ENCODE measurements at regions not wholly inside any gene's neighbourhood (a gene's known extent, or its start where the extent isn't known, plus 50 kb on each side); places are given as distances from the start of the nearest gene placed in this dataset.

- DNase-seq = no peak
Observed at GRCh38 chr17:34156741-34157589, 98.1 kb upstream of the CCL2 start.

DNA sequence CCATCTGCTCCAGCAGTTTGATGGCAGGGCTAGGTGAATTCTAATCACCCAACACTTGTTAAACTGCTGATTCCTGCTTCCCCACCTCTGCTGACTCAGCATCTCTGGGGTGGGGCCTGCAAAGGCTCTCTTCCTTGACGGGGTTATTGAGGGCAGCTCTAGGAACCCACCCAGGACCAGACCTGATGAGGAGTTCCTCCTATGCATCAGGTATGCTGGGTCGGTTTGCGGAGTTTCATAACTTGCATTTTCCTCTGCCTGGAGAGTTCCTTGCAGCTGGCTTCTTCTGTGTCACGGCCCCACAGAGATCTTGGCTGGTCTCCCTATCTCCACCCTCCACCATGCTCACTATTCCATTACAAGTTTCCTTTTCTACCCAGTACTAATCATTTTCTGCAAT lies 93.4 kb upstream of the CCL2 start:
- no peak for DNase-seq

- no peak for DNase-seq
Observed at GRCh38 chr17:34163123-34163522, 92.0 kb upstream of the CCL2 start.

DNA sequence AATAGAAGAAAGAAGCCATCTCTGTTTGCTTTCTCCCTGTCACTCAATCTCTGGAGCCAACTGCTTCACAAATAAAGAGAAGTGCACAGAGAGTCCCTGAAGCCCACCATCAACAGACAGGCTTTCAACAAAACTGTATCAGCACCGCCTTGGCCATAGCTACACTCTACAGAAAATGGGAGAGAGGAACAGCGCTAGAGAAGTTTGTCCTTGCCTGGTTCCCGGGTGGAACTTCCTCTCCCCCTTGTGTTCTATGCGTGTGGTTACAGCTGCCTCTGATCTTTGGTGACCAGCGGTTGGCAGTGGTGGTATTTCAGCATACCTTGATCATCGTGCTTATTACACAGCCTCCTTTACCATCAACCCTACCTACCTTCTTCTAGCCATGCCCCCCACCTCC lies 91.4 kb upstream of the CCL2 start:
- DNase-seq = no peak

DNA sequence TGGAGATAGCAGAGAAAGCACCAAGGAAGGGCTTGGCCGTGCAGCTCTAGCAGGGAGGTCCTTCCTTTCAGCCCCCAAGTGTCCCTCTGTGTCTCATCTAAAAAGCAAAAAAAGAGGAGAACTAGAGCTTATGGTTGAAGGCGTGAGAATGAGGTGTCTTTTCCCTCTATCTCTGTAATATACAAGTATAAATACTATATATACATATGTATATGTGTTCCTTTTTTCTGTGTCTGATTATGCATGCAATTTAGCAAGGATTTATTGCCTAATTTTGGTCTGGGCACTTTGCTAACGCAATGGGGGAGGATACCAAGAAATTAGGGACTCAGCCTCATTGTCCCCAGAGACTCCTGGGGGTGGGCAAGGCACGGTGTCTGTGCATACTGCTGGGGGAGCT lies 90.2 kb upstream of the CCL2 start:
- DNase-seq = no peak

DNA sequence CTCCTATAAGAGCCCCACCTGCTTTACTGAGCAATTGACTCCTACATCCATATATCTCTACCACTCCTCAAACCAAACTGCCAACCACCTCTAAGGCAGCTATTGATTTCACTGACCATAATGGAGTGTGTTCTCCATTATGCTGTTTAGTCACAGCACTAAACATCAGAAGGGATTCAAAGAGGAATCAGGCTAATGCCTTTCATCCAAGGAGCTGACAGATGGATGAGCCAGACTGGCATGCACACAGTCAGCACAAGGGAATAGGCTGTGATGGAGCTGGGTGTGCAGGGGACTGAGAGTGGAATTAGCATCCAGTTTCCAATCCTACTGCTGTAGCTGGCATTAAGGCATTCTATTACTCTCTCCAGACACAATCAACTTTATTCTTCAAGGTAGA lies 88.7 kb upstream of the CCL2 start:
- DNase-seq = no peak

DNA sequence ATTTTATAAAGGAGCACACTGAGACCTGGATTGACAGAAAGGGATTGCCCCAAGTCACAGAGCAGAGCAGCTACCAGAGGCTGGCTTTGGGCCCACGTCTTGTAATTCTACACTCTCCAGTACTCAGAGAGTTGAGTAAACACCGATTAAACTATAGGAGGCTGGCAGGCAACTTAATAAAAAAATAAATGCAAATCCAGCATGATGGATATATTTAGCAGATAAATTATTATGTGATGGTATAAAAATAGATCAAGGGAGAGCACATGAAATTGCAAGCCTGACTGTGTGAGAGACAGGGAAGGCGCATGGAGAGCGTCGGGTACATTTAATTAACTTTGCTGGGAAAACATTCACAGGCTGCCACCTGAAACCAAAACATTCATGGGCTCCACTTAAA lies 87.7 kb upstream of the CCL2 start:
- DNase-seq = no peak

DNA sequence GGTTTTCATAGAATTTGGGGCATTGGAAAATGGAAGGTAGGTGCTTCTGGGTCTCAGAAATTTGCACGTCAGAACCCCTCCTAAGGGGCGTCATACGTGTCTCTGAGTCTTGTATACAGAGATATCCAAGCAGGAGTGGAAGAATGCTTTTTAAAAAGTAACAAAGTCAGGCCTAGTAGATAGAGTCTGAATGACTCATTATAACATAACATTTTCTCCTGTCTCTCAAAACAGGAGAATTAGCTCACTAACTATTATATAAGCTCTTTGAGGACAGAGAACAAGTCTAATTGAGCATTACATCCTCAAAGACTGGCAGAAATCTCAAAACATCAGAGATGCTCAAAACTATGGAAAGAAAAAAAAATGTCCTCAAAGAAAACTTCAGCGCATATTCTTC lies 86.1 kb upstream of the CCL2 start:
- no peak for DNase-seq

DNA sequence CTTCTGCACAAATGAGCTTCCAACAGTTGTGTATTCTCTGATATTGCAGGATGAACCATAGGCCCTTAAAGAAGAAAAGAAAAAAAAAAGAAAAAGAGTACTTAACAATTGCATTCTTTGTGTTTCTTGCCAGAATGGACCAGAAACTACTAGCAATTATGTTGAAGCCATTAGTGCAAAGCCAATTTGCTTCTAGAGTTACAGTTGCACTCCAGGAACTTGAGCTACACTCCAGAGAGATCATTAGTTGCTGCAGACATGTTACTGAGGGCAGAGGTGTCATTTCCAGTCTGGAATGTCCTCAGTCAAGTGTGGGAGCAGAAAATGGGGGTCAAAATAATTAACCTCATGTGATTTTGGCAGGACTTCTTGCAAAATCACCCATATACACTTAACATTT lies 85.6 kb upstream of the CCL2 start:
- no peak for DNase-seq

DNA sequence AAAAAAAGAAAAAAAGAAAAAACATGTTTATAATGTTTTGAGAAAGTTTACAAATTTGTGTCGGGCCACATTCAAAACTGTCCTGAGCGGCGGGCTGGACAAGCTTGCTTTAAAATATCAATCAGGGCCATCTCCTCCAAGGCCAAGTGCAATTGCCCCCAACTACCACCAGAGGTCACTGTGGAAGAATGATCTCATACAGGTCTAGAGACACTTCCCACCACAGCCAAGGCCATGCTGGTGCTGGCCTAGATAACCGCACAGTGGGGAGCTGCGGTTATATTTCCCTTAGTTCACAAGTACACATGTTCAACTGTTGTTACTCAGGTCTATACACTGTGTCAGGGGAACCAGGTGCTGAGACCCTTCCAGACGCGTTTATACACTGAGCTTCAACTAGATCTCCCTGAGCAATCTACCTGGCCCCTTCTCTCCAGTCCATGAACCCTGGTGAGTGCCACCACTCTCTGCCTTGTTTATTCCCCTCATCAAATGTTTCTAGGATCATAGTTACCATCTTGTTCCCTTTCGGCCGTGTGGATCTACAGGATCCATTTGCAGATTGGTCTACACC lies 83.8 kb upstream of the CCL2 start:
- DNase-seq = peak; percentile 24

GRCh38 chr17:34172390-34172918 lies 82.6 kb upstream of the CCL2 start:
- DNase-seq = no peak

DNA sequence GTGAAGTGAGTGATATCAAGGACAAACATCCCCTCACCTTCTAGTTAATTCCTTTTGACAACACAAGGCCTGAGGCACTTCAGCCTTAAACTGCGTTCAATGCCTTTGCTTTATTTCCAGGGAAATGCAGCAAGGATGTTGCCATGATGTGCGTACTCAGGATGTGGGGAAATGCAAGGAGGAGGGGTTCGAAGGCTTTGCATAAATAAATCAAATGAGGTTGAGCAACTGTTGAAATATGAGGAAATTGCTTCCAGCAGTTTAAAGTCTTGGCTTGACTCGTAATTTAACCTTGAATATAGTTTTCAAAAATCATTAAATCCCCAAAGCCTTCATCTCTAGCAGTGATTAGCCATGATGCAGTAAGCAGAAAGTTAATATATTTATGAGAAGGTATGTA lies 81.8 kb upstream of the CCL2 start:
- DNase-seq = no peak

DNA sequence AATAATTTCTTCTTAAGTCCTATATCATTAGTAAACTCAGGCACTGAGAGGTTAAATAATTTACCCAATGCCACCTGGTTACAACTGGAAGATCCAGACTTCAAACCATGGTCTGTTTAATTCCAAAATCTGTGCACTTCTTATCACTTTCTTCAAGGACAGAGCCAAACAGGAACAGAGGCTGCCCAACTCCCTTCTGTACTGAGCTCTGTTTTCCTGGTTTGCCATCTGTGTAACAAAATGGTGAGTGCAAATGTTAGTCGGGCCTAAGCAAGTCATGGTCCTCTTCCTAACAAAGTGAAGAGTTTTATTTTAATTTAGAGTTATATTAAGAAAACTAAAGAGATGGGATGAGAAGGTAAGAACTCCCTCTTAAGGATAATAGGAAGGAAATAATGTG lies 80.6 kb upstream of the CCL2 start:
- no peak for DNase-seq

DNA sequence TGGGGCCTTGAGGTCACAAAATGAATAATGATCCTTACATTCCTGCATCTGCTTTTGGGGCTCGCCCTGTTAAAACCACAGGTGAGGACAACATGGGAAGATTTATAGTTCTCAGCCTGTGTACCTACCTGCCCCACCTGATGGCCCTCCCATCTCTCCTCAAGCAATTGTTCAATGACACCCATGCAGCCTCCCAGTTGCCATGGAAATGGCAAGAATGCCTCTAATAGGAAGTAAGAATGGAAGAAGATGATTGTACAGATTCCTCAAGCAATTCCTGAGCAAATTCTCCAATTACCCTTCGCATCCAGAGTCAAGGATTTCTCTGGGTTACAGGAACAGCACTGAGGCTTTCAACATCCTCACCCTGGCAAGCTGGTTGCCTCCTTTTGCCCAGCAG lies 78.6 kb upstream of the CCL2 start:
- DNase-seq = no peak

GRCh38 chr17:34177642-34178041 lies 77.4 kb upstream of the CCL2 start:
- no peak for DNase-seq

- DNase-seq = no peak
Observed at GRCh38 chr17:34178092-34178491, 77.0 kb upstream of the CCL2 start.

GRCh38 chr17:34182036-34182803 lies 72.9 kb upstream of the CCL2 start:
- DNase-seq = no peak

- DNase-seq = no peak
Observed at GRCh38 chr17:34195987-34196386, 59.1 kb upstream of the CCL2 start.

- no peak for DNase-seq
Observed at GRCh38 chr17:34198519-34198918, 56.6 kb upstream of the CCL2 start.

- DNase-seq = no peak
Observed at GRCh38 chr17:34199454-34199853, 55.6 kb upstream of the CCL2 start.

DNA sequence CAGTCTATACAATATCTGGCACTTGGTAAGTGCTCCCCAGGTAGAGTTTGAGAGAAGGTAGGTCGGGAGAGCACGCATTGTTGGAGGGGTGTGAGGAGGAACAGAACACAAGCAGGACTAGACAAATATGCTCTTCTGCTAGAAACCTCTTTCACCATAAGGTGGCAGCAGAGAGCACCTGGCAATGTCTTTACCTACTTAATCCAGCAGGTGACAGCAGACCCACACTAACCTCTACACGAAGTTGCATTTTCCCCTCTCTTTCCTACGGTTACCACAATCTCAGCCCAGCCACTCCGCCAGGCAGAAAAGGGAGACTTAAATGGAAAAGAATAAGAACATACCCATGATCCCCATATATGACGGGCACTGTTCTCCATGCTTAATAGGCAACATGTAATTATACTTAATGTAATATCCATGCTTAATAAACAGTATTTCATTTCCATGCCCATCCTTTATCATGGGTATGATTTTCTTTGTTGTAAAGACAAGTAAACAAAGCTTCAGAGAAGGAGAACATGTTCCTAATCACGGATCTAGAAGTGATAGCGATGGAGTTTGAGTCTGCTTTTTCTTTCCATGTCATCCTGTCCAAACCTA lies 55.1 kb upstream of the CCL2 start:
- DNase-seq = peak; percentile 57

DNA sequence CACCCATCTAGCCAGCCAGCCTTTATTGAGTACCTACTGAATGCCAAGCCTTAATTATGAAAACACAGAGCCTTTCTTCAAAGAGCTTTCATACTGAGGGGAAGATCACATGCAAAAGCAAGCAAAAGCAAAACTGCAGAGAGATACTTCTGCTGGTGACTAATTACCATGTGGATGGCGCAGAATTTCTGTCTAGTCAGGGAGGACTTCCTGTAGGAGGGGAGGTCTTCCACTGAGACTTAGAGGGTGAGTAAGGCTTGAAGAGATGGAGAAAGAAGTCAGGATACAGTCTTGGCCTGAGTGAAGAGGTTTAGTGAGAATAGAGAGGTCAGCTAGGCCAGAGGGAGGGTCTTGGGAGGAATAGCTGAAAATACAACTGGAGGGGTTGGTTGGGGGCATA lies 53.9 kb upstream of the CCL2 start:
- DNase-seq = no peak

GRCh38 chr17:34201767-34202166 lies 53.3 kb upstream of the CCL2 start:
- no peak for DNase-seq
